ENCODE measurements at regions not wholly inside any gene's neighbourhood (a gene's known extent, or its start where the extent isn't known, plus 50 kb on each side); places are given as distances from the start of the nearest gene placed in this dataset.

- no peak overlapping the region for H2BK5ac ChIP-seq (ENCODE audit: low read length)
- H3K4me3 ChIP-seq (ENCODE audit: low read length) = no peak overlapping the region
- H3K36me3 ChIP-seq (ENCODE audit: control insufficient read depth, insufficient read depth, low read length) = no peaks in the 10 kb centered on the region
- H4K8ac ChIP-seq (ENCODE audit: low read depth, low read length) = no peak overlapping the region
- no CpG with 5 or more reads among the region's 11 CpGs for WGBS (ENCODE audit: extremely low coverage, insufficient coverage, low lambda C conversion rate)
- H3K79me1 ChIP-seq (ENCODE audit: low read length) = no peaks in the 10 kb centered on the region
- H2AK5ac ChIP-seq (ENCODE audit: low read length) = no peak overlapping the region
- no peak overlapping the region for H3K56ac ChIP-seq (ENCODE audit: low read length)
- no peak overlapping the region for H3K9ac ChIP-seq (ENCODE audit: low read length)
- no peak overlapping the region for H3K27ac ChIP-seq (ENCODE audit: low read depth, low read length)
- no peak overlapping the region for H3K23ac ChIP-seq (ENCODE audit: low read length)
- no peaks in the 10 kb centered on the region for H3K27me3 ChIP-seq (ENCODE audit: insufficient read depth, low read length, poor library complexity)
- no peak overlapping the region for H3K4ac ChIP-seq (ENCODE audit: low read depth, low read length)
- no peak for DNase-seq
- no peaks in the 10 kb centered on the region for H3K79me2 ChIP-seq (ENCODE audit: control insufficient read depth, insufficient read depth, low read length)
- H2BK120ac ChIP-seq (ENCODE audit: low read depth, low read length) = no peak overlapping the region
- no peak overlapping the region for H4K5ac ChIP-seq (ENCODE audit: low read length)
- no peak overlapping the region for H3K18ac ChIP-seq (ENCODE audit: low read length)
- H2BK15ac ChIP-seq (replicated peaks; ENCODE audit: low read depth) = no peak overlapping the region
- H3K4me2 ChIP-seq (ENCODE audit: low read length) = no peak overlapping the region
- H3K4me1 ChIP-seq (ENCODE audit: control insufficient read depth, low read depth, low read length) = peaks cover 2% of the 10 kb centered on the region
These were observed 136.9 kb upstream of the ZBTB40 start for GRCh38 chr1:22314706-22315105.

- Histone ChIP-seq H3K56ac (ENCODE audit: low read length) (no peak overlapping the region), H3K27me3 (ENCODE audit: insufficient read depth, low read length, poor library complexity) (no peaks in the 10 kb centered on the region), H2BK5ac (ENCODE audit: low read length) (no peak overlapping the region), H3K4me2 (ENCODE audit: low read length) (no peak overlapping the region), H3K79me1 (ENCODE audit: low read length) (no peaks in the 10 kb centered on the region), H2AK5ac (ENCODE audit: low read length) (no peak overlapping the region), H2BK15ac (replicated peaks; ENCODE audit: low read depth) (no peak overlapping the region), H3K79me2 (ENCODE audit: control insufficient read depth, insufficient read depth, low read length) (no peaks in the 10 kb centered on the region), H4K5ac (ENCODE audit: low read length) (no peak overlapping the region), H3K4me1 (ENCODE audit: control insufficient read depth, low read depth, low read length) (peaks cover 2% of the 10 kb centered on the region), H3K18ac (ENCODE audit: low read length) (no peak overlapping the region), H3K4ac (ENCODE audit: low read depth, low read length) (no peak overlapping the region), H3K23ac (ENCODE audit: low read length) (no peak overlapping the region), H4K8ac (ENCODE audit: low read depth, low read length) (no peak overlapping the region), H2BK120ac (ENCODE audit: low read depth, low read length) (no peak overlapping the region), H3K9ac (ENCODE audit: low read length) (no peak overlapping the region), H3K36me3 (ENCODE audit: control insufficient read depth, insufficient read depth, low read length) (no peaks in the 10 kb centered on the region), H3K4me3 (ENCODE audit: low read length) (no peak overlapping the region), H3K27ac (ENCODE audit: low read depth, low read length) (no peak overlapping the region)
- no CpG with 5 or more reads among the region's 21 CpGs for WGBS (ENCODE audit: extremely low coverage, insufficient coverage, low lambda C conversion rate)
- DNase-seq = no peak
These were observed 136.2 kb upstream of the ZBTB40 start for GRCh38 chr1:22315315-22316078.

GRCh38 chr1:22317231-22317919 lies 134.3 kb upstream of the ZBTB40 start:
- Histone ChIP-seq H2AK5ac (ENCODE audit: low read length) (no peak overlapping the region), H2BK15ac (replicated peaks; ENCODE audit: low read depth) (no peak overlapping the region), H2BK120ac (ENCODE audit: low read depth, low read length) (no peak overlapping the region), H3K79me1 (ENCODE audit: low read length) (no peaks in the 10 kb centered on the region), H3K27me3 (ENCODE audit: insufficient read depth, low read length, poor library complexity) (no peaks in the 10 kb centered on the region), H3K4me3 (ENCODE audit: low read length) (no peak overlapping the region), H3K18ac (ENCODE audit: low read length) (no peak overlapping the region), H3K4me1 (ENCODE audit: control insufficient read depth, low read depth, low read length) (peaks cover 2% of the 10 kb centered on the region), H4K8ac (ENCODE audit: low read depth, low read length) (no peak overlapping the region), H2BK5ac (ENCODE audit: low read length) (no peak overlapping the region), H4K5ac (ENCODE audit: low read length) (no peak overlapping the region), H3K56ac (ENCODE audit: low read length) (peak overlapping the region; percentile 44), H3K27ac (ENCODE audit: low read depth, low read length) (no peak overlapping the region), H3K79me2 (ENCODE audit: control insufficient read depth, insufficient read depth, low read length) (no peaks in the 10 kb centered on the region), H3K36me3 (ENCODE audit: control insufficient read depth, insufficient read depth, low read length) (no peaks in the 10 kb centered on the region), H3K4me2 (ENCODE audit: low read length) (no peak overlapping the region), H3K23ac (ENCODE audit: low read length) (no peak overlapping the region), H3K9ac (ENCODE audit: low read length) (no peak overlapping the region), H3K4ac (ENCODE audit: low read depth, low read length) (no peak overlapping the region)
- peak; percentile 75 for DNase-seq
- WGBS (ENCODE audit: extremely low coverage, insufficient coverage, low lambda C conversion rate) = no CpG with 5 or more reads among the region's 10 CpGs

GRCh38 chr1:22317920-22318243 lies 133.8 kb upstream of the ZBTB40 start:
- no peak overlapping the region for H3K27ac ChIP-seq (ENCODE audit: low read depth, low read length)
- H3K56ac ChIP-seq (ENCODE audit: low read length) = no peak overlapping the region
- H4K8ac ChIP-seq (ENCODE audit: low read depth, low read length) = no peak overlapping the region
- no CpG with 5 or more reads among the region's 3 CpGs for WGBS (ENCODE audit: extremely low coverage, insufficient coverage, low lambda C conversion rate)
- no peak for DNase-seq
- no peaks in the 10 kb centered on the region for H3K79me1 ChIP-seq (ENCODE audit: low read length)
- H2BK5ac ChIP-seq (ENCODE audit: low read length) = no peak overlapping the region
- peaks cover 2% of the 10 kb centered on the region for H3K4me1 ChIP-seq (ENCODE audit: control insufficient read depth, low read depth, low read length)
- no peaks in the 10 kb centered on the region for H3K36me3 ChIP-seq (ENCODE audit: control insufficient read depth, insufficient read depth, low read length)
- H3K9ac ChIP-seq (ENCODE audit: low read length) = no peak overlapping the region
- no peaks in the 10 kb centered on the region for H3K79me2 ChIP-seq (ENCODE audit: control insufficient read depth, insufficient read depth, low read length)
- no peak overlapping the region for H3K18ac ChIP-seq (ENCODE audit: low read length)
- H2BK120ac ChIP-seq (ENCODE audit: low read depth, low read length) = no peak overlapping the region
- no peaks in the 10 kb centered on the region for H3K27me3 ChIP-seq (ENCODE audit: insufficient read depth, low read length, poor library complexity)
- no peak overlapping the region for H4K5ac ChIP-seq (ENCODE audit: low read length)
- no peak overlapping the region for H2BK15ac ChIP-seq (replicated peaks; ENCODE audit: low read depth)
- no peak overlapping the region for H3K23ac ChIP-seq (ENCODE audit: low read length)
- H3K4me2 ChIP-seq (ENCODE audit: low read length) = no peak overlapping the region
- H3K4ac ChIP-seq (ENCODE audit: low read depth, low read length) = no peak overlapping the region
- H2AK5ac ChIP-seq (ENCODE audit: low read length) = no peak overlapping the region
- no peak overlapping the region for H3K4me3 ChIP-seq (ENCODE audit: low read length)

- no peaks in the 10 kb centered on the region for H3K79me2 ChIP-seq (ENCODE audit: control insufficient read depth, insufficient read depth, low read length)
These were observed 133.2 kb upstream of the ZBTB40 start for GRCh38 chr1:22318279-22318981.

More at GRCh38 chr1:22318279-22318981, 133.2 kb upstream of the ZBTB40 start:
- Histone ChIP-seq H4K5ac (ENCODE audit: low read length) (no peak overlapping the region), H2BK120ac (ENCODE audit: low read depth, low read length) (no peak overlapping the region), H3K9ac (ENCODE audit: low read length) (no peak overlapping the region), H3K4me1 (ENCODE audit: control insufficient read depth, low read depth, low read length) (peaks cover 2% of the 10 kb centered on the region), H3K27me3 (ENCODE audit: insufficient read depth, low read length, poor library complexity) (no peaks in the 10 kb centered on the region), H2AK5ac (ENCODE audit: low read length) (no peak overlapping the region), H3K56ac (ENCODE audit: low read length) (no peak overlapping the region), H3K27ac (ENCODE audit: low read depth, low read length) (no peak overlapping the region), H2BK5ac (ENCODE audit: low read length) (no peak overlapping the region), H3K4me3 (ENCODE audit: low read length) (no peak overlapping the region), H3K79me1 (ENCODE audit: low read length) (no peaks in the 10 kb centered on the region), H4K8ac (ENCODE audit: low read depth, low read length) (no peak overlapping the region), H2BK15ac (replicated peaks; ENCODE audit: low read depth) (no peak overlapping the region), H3K4ac (ENCODE audit: low read depth, low read length) (no peak overlapping the region), H3K23ac (ENCODE audit: low read length) (no peak overlapping the region), H3K36me3 (ENCODE audit: control insufficient read depth, insufficient read depth, low read length) (no peaks in the 10 kb centered on the region), H3K4me2 (ENCODE audit: low read length) (no peak overlapping the region), H3K18ac (ENCODE audit: low read length) (no peak overlapping the region)
- DNase-seq = peak; percentile 81
- WGBS (ENCODE audit: extremely low coverage, insufficient coverage, low lambda C conversion rate) = no CpG with 5 or more reads among the region's 24 CpGs

Data from mesendoderm (in vitro differentiated cells).